ENCODE measurements at regions not wholly inside any gene's neighbourhood (a gene's known extent, or its start where the extent isn't known, plus 50 kb on each side); places are given as distances from the start of the nearest gene placed in this dataset.

GRCh38 chr3:16058521-16058920 is 116.0 kb upstream of the GALNT15 start:
- no peak overlapping the region for H3K27ac ChIP-seq
- H3K4me3 ChIP-seq, result no peak overlapping the region
- no peaks in the 10 kb centered on the region for H3K36me3 ChIP-seq (replicated peaks in 1 of 2; ENCODE audit: insufficient read depth in 1 of 2, low read depth in 2 of 2)
- TF ChIP-seq CTCF (IDR thresholded peaks at IDR 0.05) (no peak), POLR2A (IDR thresholded peaks at IDR 0.05) (no peak)
- no peak for DNase-seq
- H3K4me1 ChIP-seq, result no peaks in the 10 kb centered on the region
- intact Hi-C loops (cut with DNase I), result no loop called here
- ATAC-seq, result no peak
- WGBS, 2 donors, result 65 to 75% methylated on average over 1 of the region's 1 CpG
- H3K27me3 ChIP-seq, result no peaks in the 10 kb centered on the region
- no peaks in the 10 kb centered on the region for H3K9me3 ChIP-seq

GRCh38 chr3:16059081-16059537 is 115.4 kb upstream of the GALNT15 start:
- Histone ChIP-seq H3K36me3 (replicated peaks in 1 of 2; ENCODE audit: insufficient read depth in 1 of 2, low read depth in 2 of 2) (no peaks in the 10 kb centered on the region), H3K9me3 (no peaks in the 10 kb centered on the region), H3K27ac (peak overlapping the region in 2 of 4 donors; percentile 3 to 60), H3K4me1 (no peaks in the 10 kb centered on the region), H3K4me3 (no peak overlapping the region), H3K27me3 (no peaks in the 10 kb centered on the region)
- WGBS, 2 donors, result 91 to 92% methylated on average over 5 of the region's 5 CpGs
- intact Hi-C loops (cut with DNase I), result no loop called here
- no peak for TF ChIP-seq CTCF (IDR thresholded peaks at IDR 0.05)
- TF ChIP-seq POLR2A (IDR thresholded peaks at IDR 0.05), result no peak
- no peak for DNase-seq
- no peak for ATAC-seq

- DNase-seq (no peak), ATAC-seq (no peak)
- Histone ChIP-seq H3K36me3 (replicated peaks in 1 of 2; ENCODE audit: insufficient read depth in 1 of 2, low read depth in 2 of 2) (no peaks in the 10 kb centered on the region), H3K9me3 (no peaks in the 10 kb centered on the region), H3K4me1 (no peaks in the 10 kb centered on the region), H3K27me3 (no peaks in the 10 kb centered on the region), H3K27ac (peak overlapping the region in 3 of 4 donors; percentile 3 to 60 (median 7)), H3K4me3 (no peak overlapping the region)
- 76% methylated on average over 2 of the region's 2 CpGs for WGBS, 2 donors
- TF ChIP-seq CTCF (IDR thresholded peaks at IDR 0.05) (no peak), POLR2A (IDR thresholded peaks at IDR 0.05) (no peak)
- intact Hi-C loops (cut with DNase I), result no loop called here
These were observed 114.6 kb upstream of the GALNT15 start for GRCh38 chr3:16059711-16060357.

- 75 to 77% methylated on average over 4 of the region's 4 CpGs for WGBS, 2 donors
- Histone ChIP-seq H3K9me3 (no peaks in the 10 kb centered on the region), H3K27ac (peak overlapping the region in 2 of 4 donors; percentile 49 to 54), H3K27me3 (no peaks in the 10 kb centered on the region), H3K4me1 (no peaks in the 10 kb centered on the region), H3K36me3 (replicated peaks in 1 of 2; ENCODE audit: insufficient read depth in 1 of 2, low read depth in 2 of 2) (no peaks in the 10 kb centered on the region), H3K4me3 (no peak overlapping the region)
- DNase-seq (peak in 2 of 4 donors; percentile 22 to 43), ATAC-seq (peak; percentile 81)
- TF ChIP-seq CTCF (IDR thresholded peaks at IDR 0.05) (no peak), POLR2A (IDR thresholded peaks at IDR 0.05) (no peak)
- intact Hi-C loops (cut with DNase I), result no loop called here
These were observed 114.1 kb upstream of the GALNT15 start for GRCh38 chr3:16060358-16060852.

GRCh38 chr3:16060945-16061344 is 113.5 kb upstream of the GALNT15 start:
- Histone ChIP-seq H3K36me3 (replicated peaks in 1 of 2; ENCODE audit: insufficient read depth in 1 of 2, low read depth in 2 of 2) (no peaks in the 10 kb centered on the region), H3K9me3 (no peaks in the 10 kb centered on the region), H3K27me3 (no peaks in the 10 kb centered on the region), H3K4me3 (no peak overlapping the region), H3K27ac (peak overlapping the region in 2 of 4 donors; percentile 49 to 54), H3K4me1 (no peaks in the 10 kb centered on the region)
- WGBS, 2 donors, result 78 to 82% methylated on average over 1 of the region's 1 CpG
- intact Hi-C loops (cut with DNase I), result no loop called here
- no peak for TF ChIP-seq CTCF (IDR thresholded peaks at IDR 0.05)
- TF ChIP-seq POLR2A (IDR thresholded peaks at IDR 0.05), result no peak
- DNase-seq, result peak in 1 of 4 donors; percentile 38
- ATAC-seq, result peak; percentile 31

Measured in body of pancreas (tissue), 4 donors.